Neuronal stem cell (in vitro differentiated cells): ENCODE measurements at regions not wholly inside any gene's neighbourhood (a gene's known extent, or its start where the extent isn't known, plus 50 kb on each side); places are given as distances from the start of the nearest gene placed in this dataset.

Source experiments
- DNase-seq: peaks from one replicate; pipeline ENCODE4 v3.0.0-alpha.2; 2013; ENCODE audit warnings: low spot score
- H2AFZ ChIP-seq: one replicate; pipeline ENCODE4 v1.6.1; 2013; ENCODE audit warnings: mild to moderate bottlenecking, low read length, inconsistent platforms
- H2AK5ac ChIP-seq: 2 replicates; pipeline ENCODE4 v1.6.1; 2013; ENCODE audit warnings: low read depth, mild to moderate bottlenecking, inconsistent platforms, low read length, moderate library complexity, mixed read lengths
- H2BK120ac ChIP-seq: 2 replicates; pipeline ENCODE4 v1.6.1; 2013; ENCODE audit warnings: low read depth, mild to moderate bottlenecking, inconsistent platforms, low read length, moderate library complexity, mixed read lengths
- H2BK12ac ChIP-seq: one replicate; pipeline ENCODE4 v1.6.1; 2013; ENCODE audit warnings: low read length, inconsistent platforms
- H2BK15ac ChIP-seq: 2 replicates; pipeline ENCODE4 v1.6.1; 2013; ENCODE audit warnings: mild to moderate bottlenecking, low read length, inconsistent platforms, mixed read lengths
- H2BK5ac ChIP-seq: one replicate; pipeline ENCODE4 v1.6.1; 2013; ENCODE audit warnings: inconsistent platforms, mild to moderate bottlenecking, low read length, moderate library complexity
- H3K14ac ChIP-seq: one replicate; pipeline ENCODE4 v1.6.1; 2013; ENCODE audit warnings: low read length, inconsistent platforms
- H3K18ac ChIP-seq: 2 replicates; pipeline ENCODE4 v1.6.1; 2013; ENCODE audit warnings: low read length, inconsistent platforms
- H3K23ac ChIP-seq: 2 replicates; pipeline ENCODE4 v1.6.1; 2013; ENCODE audit warnings: low read depth, mild to moderate bottlenecking, mixed read lengths, low read length, inconsistent platforms; ENCODE audit not compliant: poor library complexity
- H3K27ac ChIP-seq: replicated peaks from 3 replicates; pipeline ENCODE4 v1.5.1; 2013; ENCODE audit warnings: low read length, inconsistent platforms
- H3K27me3 ChIP-seq, 3 experiments: 2 replicates each; pipeline ENCODE4 v1.6.1; 2013; ENCODE audit warnings: low read length in 3 of 3, mild to moderate bottlenecking in 2 of 3, inconsistent platforms in 1 of 3, low read depth in 1 of 3, mixed read lengths in 1 of 3, moderate library complexity in 1 of 3; ENCODE audit not compliant: control insufficient read depth in 3 of 3, insufficient read depth in 3 of 3
- H3K36me3 ChIP-seq, 2 donors: replicated peaks in 1 of 2; 2 replicates each; pipeline ENCODE4 v1.6.1; 2013; ENCODE audit warnings: low read length in 2 of 2; ENCODE audit not compliant: control insufficient read depth in 2 of 2, insufficient read depth in 2 of 2
- H3K4ac ChIP-seq: 2 replicates; pipeline ENCODE4 v1.6.1; 2013; ENCODE audit warnings: inconsistent platforms, mild to moderate bottlenecking, low read length, moderate library complexity
- H3K4me1 ChIP-seq, 2 donors: 1 replicate in 1 of 2; 2 replicates in 1 of 2; pipeline ENCODE4 v1.6.1; 2013; ENCODE audit warnings: low read length in 2 of 2, low read depth in 1 of 2; ENCODE audit not compliant: control insufficient read depth in 2 of 2, insufficient read depth in 1 of 2
- H3K4me2 ChIP-seq: one replicate; pipeline ENCODE4 v1.6.1; 2013; ENCODE audit warnings: mild to moderate bottlenecking, low read length, inconsistent platforms; ENCODE audit not compliant: insufficient read depth, poor library complexity, severe bottlenecking
- H3K4me3 ChIP-seq, 2 donors: 2 replicates each; pipeline ENCODE4 v1.5.1; 2013; ENCODE audit warnings: low read length in 2 of 2, mild to moderate bottlenecking in 2 of 2, inconsistent platforms in 1 of 2, moderate library complexity in 1 of 2
- H3K79me1 ChIP-seq: one replicate; pipeline ENCODE4 v1.6.1; 2013; ENCODE audit warnings: low read depth, mild to moderate bottlenecking, inconsistent platforms, low read length, moderate library complexity
- H3K9ac ChIP-seq: one replicate; pipeline ENCODE4 v1.6.1; 2013; ENCODE audit warnings: mild to moderate bottlenecking, low read depth, low read length, inconsistent platforms; ENCODE audit not compliant: poor library complexity
- H3K9me3 ChIP-seq, 2 donors: replicated peaks in 1 of 2; 2 replicates each; pipeline versions ENCODE3 to v1.6.1; 2013; ENCODE audit warnings: low read length in 2 of 2, mild to moderate bottlenecking in 2 of 2, inconsistent platforms in 1 of 2, low read depth in 1 of 2, mixed read lengths in 1 of 2, moderate library complexity in 1 of 2; ENCODE audit not compliant: control insufficient read depth in 2 of 2, insufficient read depth in 1 of 2
- H4K8ac ChIP-seq: one replicate; pipeline ENCODE4 v1.6.1; 2013; ENCODE audit warnings: low read depth, mild to moderate bottlenecking, inconsistent platforms, low read length, moderate library complexity
- H4K91ac ChIP-seq: one replicate; pipeline ENCODE4 v1.6.1; 2013; ENCODE audit warnings: low read length, low read depth, mild to moderate bottlenecking, inconsistent platforms; ENCODE audit not compliant: poor library complexity
- WGBS, 2 donors: extraction: QIAGEN DNeasy Blood & Tissue Kit; methylation state at CpG; one replicate each; pipeline ENCODE4 v1.1.7; 2013; ENCODE audit warnings: missing lambda C conversion rate in 2 of 2, mixed read lengths in 1 of 2; ENCODE audit not compliant: insufficient read length in 2 of 2, insufficient replicate concordance in 1 of 2; ENCODE audit errors: extremely low coverage in 2 of 2; 5-methylcytosine and 5-hydroxymethylcytosine counted together

- Histone ChIP-seq H3K27ac (no peak overlapping the region), H2BK5ac (no peak overlapping the region), H2BK120ac (no peak overlapping the region), H2BK12ac (no peak overlapping the region), H4K91ac (no peak overlapping the region), H3K79me1 (no peaks in the 10 kb centered on the region), H3K9ac (no peak overlapping the region), H3K4me1 (peaks cover 0 to 1% of the 10 kb centered on the region in 2 donors), H3K27me3 (no peaks in the 10 kb centered on the region), H4K8ac (no peak overlapping the region), H2AK5ac (no peak overlapping the region), H3K23ac (no peak overlapping the region), H3K36me3 (no peaks in the 10 kb centered on the region), H3K4ac (no peak overlapping the region), H2BK15ac (no peak overlapping the region), H3K4me3 (no peak overlapping the region), H2AFZ (no peak overlapping the region), H3K9me3 (no peaks in the 10 kb centered on the region), H3K18ac (no peak overlapping the region), H3K14ac (no peak overlapping the region), H3K4me2 (no peak overlapping the region)
- DNase-seq: no peak
- no CpG with 5 or more reads among the region's 6 CpGs for WGBS, 2 donors
Measured at GRCh38 chr1:209397371-209397770, 186.1 kb upstream of the CAMK1G start.

DNA sequence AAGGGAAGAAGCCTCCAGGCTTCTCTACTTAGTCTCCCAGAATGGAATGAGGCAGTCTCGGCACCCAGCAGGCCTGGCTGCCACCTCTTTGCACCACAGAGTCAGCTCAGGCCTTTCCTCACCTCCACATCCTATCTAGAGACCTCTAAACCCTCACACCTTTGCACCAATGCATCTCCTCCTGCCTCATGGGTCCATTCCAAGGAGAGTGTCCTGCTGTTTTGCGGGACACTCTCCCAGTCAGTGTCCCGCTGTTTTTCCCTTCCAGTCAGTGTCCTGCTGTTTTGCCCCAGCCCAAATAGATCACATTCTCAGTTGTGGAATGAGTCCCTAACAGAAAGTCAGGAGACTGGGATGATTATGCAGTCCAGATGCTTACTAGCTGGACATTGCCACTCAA is 185.6 kb upstream of the CAMK1G start:
- Histone ChIP-seq H4K8ac (no peak overlapping the region), H4K91ac (no peak overlapping the region), H2AK5ac (no peak overlapping the region), H2AFZ (no peak overlapping the region), H3K4me2 (no peak overlapping the region), H2BK120ac (no peak overlapping the region), H3K36me3 (no peaks in the 10 kb centered on the region), H3K4ac (no peak overlapping the region), H3K14ac (no peak overlapping the region), H3K27me3 (no peaks in the 10 kb centered on the region), H2BK15ac (peak overlapping the region; percentile 12), H3K18ac (no peak overlapping the region), H3K23ac (no peak overlapping the region), H3K79me1 (no peaks in the 10 kb centered on the region), H2BK12ac (no peak overlapping the region), H3K27ac (no peak overlapping the region), H2BK5ac (no peak overlapping the region), H3K9me3 (no peaks in the 10 kb centered on the region), H3K9ac (no peak overlapping the region), H3K4me1 (peaks cover 0 to 1% of the 10 kb centered on the region in 2 donors), H3K4me3 (no peak overlapping the region)
- no CpG with 5 or more reads among the region's 3 CpGs for WGBS, 2 donors
- DNase-seq: no peak

DNA sequence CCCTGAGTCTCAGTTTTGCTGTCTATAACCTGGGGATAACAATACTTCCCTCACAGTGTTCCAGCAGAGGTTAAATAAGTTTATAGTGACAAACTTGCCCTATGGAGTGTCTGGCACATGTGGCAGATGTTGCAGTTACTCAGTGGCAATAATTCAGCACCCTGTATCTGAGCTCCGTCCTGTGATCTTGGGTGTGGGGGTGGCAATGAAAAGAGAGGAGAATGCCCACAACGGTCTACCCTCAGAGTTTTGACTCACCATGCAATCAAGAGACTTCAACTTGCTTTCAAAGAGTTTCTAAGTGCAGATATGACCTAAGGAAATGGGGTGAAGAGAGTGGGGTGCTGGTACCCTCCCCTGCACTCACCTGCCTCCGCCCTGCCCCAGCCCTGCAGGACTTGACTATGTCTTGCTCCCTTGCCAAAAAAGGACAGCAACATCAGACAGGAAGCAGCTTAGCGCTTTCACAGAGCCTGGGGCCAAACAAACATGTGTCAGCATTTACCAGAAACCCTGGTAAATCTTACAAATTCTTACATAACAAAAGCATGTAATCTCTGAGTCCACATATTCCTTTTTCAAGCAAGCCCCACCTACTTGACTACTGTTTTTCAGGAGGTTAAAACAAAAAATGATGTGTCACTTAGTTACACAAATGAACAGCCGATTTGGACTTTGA is 185.1 kb upstream of the CAMK1G start:
- Histone ChIP-seq H3K27ac (no peak overlapping the region), H3K9me3 (no peaks in the 10 kb centered on the region)

DNA sequence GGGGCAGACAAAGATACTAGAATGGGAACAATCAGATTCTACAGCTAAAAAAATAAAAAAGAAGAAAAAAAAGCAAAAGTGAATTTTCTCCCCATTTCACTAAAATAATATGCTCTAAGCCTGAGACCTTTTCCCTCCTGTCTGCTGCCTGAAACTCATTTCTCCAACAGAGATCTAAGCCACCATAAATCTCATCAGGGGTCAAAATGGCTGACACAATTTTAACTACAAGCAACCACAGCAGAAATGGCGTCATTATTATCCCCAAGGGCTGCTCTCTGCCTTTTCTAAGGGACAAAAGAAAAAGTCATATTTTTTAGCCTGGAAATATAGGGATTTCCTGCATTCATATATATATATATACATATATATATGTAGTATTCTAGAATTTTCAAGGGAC is 183.7 kb upstream of the CAMK1G start:
- WGBS, 2 donors: no CpG with 5 or more reads among the region's 1 CpG
- no peaks in the 10 kb centered on the region for H3K79me1 ChIP-seq
- no peak overlapping the region for H3K23ac ChIP-seq
- no peak overlapping the region for H4K8ac ChIP-seq
- H3K4me3 ChIP-seq: no peak overlapping the region
- no peaks in the 10 kb centered on the region for H3K27me3 ChIP-seq
- no peak overlapping the region for H2BK15ac ChIP-seq
- H3K4me2 ChIP-seq: no peak overlapping the region
- H3K36me3 ChIP-seq: no peaks in the 10 kb centered on the region
- no peak for DNase-seq
- no peak overlapping the region for H2AK5ac ChIP-seq
- H3K9me3 ChIP-seq: no peaks in the 10 kb centered on the region
- H3K27ac ChIP-seq: no peak overlapping the region
- no peak overlapping the region for H2AFZ ChIP-seq
- no peak overlapping the region for H3K9ac ChIP-seq
- H4K91ac ChIP-seq: no peak overlapping the region
- H2BK5ac ChIP-seq: no peak overlapping the region
- H3K4me1 ChIP-seq: peaks cover 0 to 5% of the 10 kb centered on the region in 2 donors
- H3K4ac ChIP-seq: no peak overlapping the region
- H2BK120ac ChIP-seq: no peak overlapping the region
- no peak overlapping the region for H2BK12ac ChIP-seq
- H3K18ac ChIP-seq: no peak overlapping the region
- no peak overlapping the region for H3K14ac ChIP-seq

More for the DNA sequence above, 185.1 kb upstream of the CAMK1G start:
- Histone ChIP-seq H2BK12ac (no peak overlapping the region), H3K23ac (no peak overlapping the region), H2BK120ac (no peak overlapping the region), H3K4me1 (peaks cover 0 to 1% of the 10 kb centered on the region in 2 donors), H3K36me3 (no peaks in the 10 kb centered on the region), H3K27me3 (no peaks in the 10 kb centered on the region), H3K4me3 (no peak overlapping the region), H3K4me2 (no peak overlapping the region), H2BK15ac (no peak overlapping the region), H4K8ac (no peak overlapping the region), H2AFZ (no peak overlapping the region), H3K9ac (no peak overlapping the region), H2BK5ac (no peak overlapping the region), H3K18ac (no peak overlapping the region), H3K4ac (no peak overlapping the region), H4K91ac (no peak overlapping the region), H2AK5ac (no peak overlapping the region), H3K79me1 (no peaks in the 10 kb centered on the region), H3K14ac (no peak overlapping the region)
- no peak for DNase-seq
- WGBS, 2 donors: no CpG with 5 or more reads among the region's 5 CpGs
